ENCODE measurements at regions not wholly inside any gene's neighbourhood (a gene's known extent, or its start where the extent isn't known, plus 50 kb on each side); places are given as distances from the start of the nearest gene placed in this dataset.
A peak's percentile ranks its signal among the peaks of the same experiment; 100 is the strongest.

DNA sequence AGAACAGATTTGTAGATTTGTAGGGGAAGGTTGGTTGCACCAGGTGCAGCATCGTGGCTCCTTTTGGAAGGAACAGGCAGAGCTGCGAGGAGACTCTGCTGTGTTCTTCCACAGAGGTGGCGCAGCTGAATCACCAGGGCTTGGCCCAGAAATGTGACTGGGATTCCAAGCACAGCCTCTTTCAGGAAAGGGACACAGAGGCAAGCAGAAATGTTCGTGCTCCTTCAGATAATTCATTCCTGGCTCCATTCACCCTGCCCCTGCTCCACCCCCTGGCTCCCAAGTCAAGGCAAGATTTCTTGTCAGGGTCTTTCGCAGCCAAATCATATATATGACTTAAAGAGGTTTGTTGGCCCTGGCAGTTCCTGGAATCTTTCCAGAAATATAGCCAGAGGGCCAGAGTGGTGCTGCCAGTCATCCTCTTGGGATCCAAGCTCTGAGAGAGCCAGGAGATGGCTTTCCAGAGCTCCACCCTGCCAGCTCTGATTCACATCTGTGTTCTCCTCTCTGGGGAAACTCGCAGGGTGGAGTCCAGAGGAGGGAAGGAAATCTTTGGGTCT, 203.9 kb upstream of the TANK start:
- DNase-seq (ENCODE audit: low spot score) = no peak

DNA sequence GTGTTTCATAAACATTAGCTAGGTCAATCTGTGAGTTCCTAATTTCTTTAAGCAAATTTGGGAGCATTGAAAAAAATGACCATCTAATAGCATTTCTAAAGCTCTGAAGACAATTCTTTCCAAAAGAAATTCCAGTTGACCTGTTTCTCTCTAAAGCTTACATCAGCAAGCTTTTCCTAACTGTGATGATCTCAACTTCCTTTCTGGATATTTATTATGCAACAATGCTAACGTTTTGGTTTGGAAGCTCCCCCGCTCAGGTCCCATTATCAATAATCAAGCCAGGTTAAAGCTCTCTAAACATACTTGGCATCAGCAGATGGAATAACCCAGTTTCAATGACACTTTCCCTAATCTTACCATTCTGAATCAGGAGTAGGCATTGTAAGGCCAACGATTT, 196.3 kb upstream of the TANK start:
- DNase-seq (ENCODE audit: low spot score) = no peak

DNA sequence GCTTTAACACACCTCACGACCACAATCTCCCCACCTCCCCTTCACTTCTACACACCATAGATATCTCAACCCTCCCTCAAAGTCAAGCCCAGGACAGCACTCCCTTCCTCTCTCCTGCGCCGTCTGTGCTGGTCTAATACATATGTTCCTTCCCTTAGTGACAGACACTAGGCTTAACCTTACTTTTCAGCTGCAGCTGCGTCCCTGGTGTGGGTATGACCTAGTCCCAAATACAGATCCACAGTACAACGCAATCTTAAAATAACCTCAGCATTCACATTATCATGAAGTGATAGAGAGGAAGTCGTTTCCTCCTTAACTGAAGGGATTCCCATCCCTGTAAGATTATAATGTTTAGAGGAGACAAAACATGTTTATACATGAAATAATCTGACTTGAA, 192.7 kb upstream of the TANK start:
- no peak for DNase-seq (ENCODE audit: low spot score)

DNA sequence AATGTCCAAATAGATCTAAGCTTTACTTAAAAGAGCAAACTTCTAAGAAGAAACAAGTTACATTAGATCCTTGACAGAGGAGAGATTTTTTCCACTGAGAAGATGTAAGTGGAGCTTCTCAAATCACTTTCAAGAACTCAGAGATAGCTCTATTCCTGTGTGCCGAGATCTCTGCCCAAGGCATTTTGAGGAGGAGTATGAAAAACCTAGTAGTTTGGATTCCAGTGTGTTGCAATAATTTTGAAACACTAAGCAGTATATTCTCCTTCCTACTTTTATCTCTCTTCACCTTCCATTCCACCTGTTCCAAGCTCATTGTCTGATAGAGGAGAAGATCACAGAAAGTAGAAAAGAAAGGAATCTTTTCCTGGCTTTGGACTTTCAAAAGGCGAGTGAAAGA, 192.0 kb upstream of the TANK start:
- DNase-seq (ENCODE audit: low spot score) = no peak

DNA sequence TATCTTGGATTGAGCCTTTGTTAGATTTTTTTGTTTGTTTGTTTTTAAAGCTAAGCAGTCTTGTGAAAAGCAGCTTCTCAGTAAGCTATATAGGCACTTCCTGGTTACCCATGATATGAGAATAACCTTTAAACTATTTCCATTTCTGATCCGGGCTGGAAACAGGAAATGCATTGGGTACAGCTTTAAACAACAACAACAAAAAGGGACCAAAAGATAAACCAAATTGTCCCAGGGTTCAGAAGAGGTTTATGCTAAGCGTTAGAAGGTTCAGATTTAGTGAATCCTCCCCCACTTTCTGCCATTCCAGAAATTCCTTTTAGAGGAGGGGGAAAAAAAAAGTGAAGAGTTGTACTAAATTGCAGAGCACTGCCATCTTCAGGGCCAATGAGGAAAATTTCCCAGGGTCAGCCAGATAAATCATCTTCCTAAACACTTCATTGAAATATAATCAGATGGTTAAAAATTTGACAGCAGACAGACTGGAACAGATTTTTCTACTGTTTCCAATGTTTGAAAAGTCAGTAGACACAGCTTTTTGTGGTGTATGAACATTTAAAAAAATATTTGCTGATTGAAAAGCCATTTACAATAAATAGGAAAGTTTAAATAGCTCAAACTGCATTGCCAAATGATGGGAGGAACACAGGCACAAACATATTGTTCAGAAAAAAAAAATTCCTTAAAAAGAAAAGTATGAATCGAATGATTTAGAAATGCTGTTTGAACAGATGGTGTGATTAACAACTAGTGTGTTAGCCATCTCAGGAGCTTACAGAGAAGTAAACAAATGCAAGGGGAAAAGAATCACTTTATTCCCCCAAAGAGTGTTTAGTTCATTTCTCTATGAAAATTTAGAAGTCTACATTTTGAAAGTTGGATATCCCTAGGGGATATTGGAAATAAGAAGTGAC, 189.9 kb upstream of the TANK start:
- DNase-seq (ENCODE audit: low spot score) = no peak

DNA sequence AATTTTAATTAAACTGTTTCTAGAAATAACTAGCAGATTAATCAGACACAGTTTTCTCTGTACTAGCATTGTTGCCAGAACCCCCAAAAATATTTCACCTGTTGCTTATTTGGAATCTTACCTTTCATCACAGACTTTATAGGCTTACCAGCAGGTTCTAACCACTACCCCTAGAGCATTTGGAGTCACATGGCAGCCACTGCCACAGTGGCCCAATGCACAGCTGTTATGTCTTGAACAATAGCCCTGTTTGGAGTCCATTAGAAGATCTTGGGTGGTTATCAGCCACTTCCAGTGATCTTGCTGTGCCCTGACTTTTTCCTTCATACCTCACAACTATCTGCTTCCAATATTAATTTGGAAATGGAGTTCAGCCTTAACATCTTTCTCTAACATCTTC, 186.2 kb upstream of the TANK start:
- DNase-seq (ENCODE audit: low spot score) = no peak

DNA sequence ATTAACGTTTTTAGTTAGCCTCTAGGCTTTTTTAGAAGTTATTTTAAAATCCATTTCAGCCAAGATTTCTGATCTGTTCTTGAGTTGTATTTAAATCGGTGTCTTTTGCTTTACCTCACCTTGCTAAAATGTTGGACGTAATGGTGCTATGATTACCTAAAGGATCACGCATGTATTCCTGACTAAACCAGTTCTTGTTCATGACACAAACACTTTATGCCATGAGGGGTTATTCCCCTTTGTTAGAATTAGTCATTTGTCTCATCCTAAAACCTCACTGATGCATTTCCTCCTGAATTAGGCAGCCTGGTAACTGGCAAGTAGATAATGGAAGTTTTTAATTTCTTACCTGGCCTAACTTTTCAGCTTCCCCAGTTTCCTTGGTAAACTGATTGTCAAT, 185.4 kb upstream of the TANK start:
- DNase-seq (ENCODE audit: low spot score) = no peak

DNA sequence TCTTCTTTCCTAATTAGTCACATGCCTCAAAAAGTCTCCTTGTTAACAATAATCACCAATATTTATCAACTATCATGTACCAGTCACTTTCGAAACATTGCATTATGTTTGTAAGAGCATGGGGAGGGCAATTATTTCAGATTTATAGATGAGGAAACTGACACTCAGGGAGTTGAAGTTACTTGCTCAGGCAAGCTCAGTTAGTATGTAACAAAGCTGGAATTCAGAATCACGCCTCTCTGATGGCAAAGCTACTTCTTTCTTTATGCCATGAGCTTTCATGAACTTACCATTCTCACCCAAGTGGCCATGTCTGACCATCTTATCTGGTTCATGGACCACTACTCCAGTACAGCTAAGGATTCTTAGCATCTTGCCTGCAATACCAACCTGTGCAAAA, 183.4 kb upstream of the TANK start:
- no peak for DNase-seq (ENCODE audit: low spot score)

DNA sequence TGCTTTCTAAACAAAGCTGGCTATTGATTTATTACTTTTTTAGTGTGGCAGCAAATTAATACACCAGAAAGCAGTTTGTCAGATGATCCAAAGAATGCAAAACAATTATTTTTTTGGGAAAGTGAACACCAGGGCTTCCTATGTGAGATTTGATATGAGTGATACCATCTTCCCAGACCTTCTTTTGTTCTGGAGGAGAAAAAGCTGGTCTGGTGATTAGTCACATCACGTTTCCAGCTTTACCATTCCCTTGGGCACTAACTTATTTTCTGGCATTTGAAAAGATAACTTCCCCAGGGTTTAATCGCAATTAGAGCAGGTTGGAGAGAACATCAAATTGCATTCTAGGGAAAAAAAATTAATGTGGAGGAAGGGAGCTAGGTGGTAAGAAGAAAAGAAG, 182.9 kb upstream of the TANK start:
- DNase-seq (ENCODE audit: low spot score) = no peak

DNA sequence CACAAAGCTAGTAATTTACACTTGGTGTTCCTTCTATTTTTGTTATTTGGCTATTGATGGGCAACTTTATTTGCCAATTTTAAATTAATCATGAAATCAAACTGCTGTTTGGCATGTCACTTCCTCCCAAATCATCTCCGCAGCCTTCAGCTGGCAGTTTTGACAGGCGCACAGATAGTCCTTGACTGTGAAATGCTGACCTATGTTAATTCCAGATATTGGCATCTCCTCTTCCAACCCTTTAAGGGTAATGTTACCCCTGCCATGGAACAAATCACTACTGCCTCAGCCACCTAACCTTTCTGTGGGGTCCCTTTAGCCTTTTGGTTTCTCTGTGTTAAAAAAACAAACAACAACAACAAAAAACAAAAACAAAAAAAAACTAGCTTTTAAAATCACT, 182.4 kb upstream of the TANK start:
- no peak for DNase-seq (ENCODE audit: low spot score)

DNA sequence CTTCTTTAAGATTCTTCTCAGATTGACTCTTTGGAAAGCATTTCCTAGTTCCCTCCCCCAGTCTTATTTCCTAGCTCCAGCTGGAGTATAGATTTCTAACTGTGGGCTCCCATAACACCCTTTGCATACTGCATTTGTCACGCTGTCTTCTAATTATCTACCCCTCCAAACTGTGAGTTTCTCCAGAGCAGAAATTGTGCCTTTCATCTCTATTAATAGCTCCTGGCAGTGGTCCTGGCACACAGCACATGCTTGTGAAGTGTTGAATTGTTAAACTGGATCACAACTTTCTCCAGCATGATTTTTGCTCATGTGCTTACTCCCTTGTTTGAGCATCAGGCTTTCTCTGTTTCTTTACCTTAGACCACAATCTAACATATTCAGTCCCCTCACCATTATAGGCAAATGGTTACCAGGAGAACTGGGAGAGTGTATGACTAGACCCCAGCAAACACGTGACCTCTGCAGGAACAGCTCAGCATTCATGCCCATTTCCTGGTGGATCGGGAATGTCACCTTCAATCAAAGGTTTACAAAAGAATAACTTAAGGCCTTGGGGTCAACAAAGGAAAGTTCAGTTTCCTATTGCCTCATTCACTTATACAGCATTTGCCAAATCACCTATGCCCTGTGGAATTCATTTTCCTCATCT, 175.7 kb upstream of the TANK start:
- no peak for DNase-seq (ENCODE audit: low spot score)

DNA sequence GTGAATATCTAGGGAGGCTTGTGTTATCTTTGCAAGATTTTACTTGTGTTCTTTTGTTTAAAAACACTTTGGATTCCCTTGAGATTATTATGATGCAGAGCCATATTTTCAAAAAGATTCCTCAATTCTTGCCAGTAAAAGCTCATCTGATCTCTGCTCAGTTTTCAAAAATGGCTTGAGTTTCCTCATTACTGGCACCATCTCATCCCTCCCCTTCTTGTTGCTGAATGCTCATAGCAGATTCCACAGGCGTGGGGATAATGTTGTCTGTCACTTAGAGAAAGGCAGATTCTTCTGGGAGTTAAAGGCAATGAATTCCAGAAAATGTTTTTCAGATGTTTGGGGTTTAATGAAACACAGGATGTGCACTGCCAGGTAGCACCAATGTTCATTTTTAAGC, 170.4 kb upstream of the TANK start:
- DNase-seq (ENCODE audit: low spot score) = no peak

DNA sequence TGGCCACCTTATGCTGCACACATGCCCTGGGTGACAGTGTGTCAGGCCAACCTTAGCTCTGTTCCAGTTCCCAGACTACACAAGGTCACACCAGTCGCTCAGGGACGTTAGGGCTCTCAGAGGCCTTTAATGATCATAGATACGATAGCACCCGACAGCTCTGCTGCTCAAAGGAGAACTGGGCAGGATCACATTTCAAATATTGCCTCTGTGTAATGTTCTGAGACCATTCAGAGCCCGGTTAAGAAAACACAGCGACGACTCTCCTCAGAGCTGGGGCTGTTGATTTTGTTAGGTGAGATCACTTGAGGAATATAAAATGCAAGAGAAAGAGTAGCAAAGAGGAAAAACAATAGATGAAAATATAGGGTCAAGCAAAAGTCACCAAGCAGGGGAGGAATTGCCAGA, 166.6 kb upstream of the TANK start:
- no peak for DNase-seq (ENCODE audit: low spot score)

DNA sequence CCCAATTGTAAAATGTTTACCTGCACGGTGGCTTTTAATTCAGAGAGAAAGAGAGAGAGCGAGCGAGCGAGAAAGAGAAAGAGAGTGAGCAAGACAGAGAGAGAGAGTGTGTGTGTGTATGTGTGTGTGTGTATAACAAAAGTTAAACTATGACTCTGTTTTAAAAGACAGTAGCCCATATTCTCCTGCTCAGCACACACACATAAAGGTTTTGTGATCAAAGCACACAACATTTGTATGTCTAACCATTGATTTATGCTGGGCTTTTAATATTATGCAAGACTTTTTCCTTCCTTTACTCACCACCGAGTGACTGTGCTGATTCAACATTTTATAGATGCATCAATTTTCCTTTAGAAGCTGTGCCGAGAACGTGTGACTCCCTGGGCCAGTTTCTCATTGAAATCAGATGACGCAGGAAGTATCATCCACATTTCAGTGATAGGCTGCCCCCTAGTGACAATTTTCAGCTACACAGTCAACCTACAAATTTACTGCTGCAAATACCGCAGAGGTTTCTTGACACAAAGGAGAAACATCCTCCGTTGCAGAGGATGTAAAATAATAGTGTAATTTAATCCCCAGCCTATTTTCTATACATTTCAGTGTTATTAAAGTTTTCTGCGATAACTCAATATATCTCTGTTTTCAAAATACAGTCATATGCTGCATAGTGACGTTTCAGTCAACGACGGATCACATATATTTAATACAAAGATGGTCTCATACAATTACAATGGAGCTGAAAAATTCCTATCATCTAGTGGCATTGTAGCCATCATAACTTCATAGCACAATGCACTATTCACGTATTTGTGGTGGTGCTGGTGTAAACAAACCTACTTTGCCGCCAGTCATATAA, 165.9 kb upstream of the TANK start:
- peak; percentile 67 for DNase-seq (ENCODE audit: low spot score)

DNA sequence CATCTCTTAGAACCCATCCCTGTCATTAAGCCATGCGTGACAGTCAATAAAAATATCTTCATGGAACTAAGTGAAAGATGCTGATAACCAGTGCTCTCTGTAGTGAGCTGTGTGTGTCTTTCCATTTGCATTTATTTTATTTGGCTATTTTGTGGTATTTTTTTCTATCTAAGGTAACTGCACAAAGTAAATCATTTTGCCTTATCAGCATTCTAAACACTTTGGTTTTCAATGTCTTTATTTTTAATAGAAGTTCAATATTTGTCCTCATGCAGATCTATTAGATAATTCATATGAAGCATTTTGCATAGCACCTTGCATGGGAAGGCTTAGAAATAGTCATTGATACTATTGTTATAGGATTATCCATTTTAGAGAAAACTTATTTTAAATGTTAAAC, 163.6 kb upstream of the TANK start:
- no peak for DNase-seq (ENCODE audit: low spot score)

DNA sequence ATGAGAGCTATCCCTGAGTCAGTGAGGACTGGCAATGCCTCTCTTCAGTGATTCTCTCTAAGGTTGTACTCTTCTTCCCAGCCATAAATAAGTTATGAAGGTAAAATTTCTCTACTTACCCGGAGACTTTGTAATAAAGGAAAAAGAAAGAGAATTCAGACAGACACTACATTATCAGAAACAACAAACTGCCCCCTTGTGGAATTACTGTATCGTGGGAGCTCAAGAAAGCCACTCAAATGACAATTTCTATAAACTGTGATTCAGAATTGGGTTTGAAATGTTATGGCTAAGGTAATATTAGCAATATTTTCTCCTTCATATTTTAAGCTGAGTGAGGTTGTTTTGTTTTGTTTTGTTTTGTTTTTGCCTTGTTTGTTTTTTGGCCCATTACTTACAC, 155.8 kb upstream of the TANK start:
- DNase-seq (ENCODE audit: low spot score) = no peak

DNA sequence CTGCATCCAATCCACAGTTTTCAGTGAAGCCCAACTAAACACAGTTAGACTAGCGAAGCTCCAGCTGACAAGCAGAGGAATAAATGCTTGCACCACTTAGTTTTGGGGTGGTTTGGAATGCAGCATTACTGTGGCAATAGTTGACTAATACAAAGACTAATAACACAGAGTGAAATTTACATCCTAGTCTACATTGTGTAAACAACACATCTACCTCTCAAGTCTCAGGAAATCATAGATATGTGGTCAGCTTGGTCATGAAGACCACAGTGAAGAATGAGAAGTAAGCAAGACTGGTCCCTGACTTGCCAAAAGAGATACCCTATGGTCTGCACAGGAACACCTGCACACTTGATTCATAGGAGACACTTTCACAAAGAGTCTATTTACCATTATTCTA, 155.1 kb upstream of the TANK start:
- DNase-seq (ENCODE audit: low spot score) = no peak

DNA sequence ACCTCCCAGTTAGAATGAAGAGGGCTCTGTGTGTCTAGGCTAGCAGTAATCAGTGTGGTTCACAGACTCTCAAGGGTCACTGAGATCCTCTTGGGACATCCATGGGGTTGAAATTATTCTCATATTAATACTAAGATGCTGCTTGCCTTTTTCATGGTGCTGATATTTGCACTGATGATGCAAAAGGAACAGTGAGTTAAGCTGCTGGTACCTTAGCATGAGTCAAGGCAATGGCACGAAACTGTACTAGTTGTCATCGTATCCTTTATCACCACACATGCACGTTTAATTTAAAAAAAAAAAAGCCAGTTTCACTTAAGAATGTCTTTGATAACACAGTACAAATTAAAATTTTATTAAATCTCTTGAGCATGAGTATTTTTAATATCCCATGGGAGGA, 151.9 kb upstream of the TANK start:
- no peak for DNase-seq (ENCODE audit: low spot score)

DNA sequence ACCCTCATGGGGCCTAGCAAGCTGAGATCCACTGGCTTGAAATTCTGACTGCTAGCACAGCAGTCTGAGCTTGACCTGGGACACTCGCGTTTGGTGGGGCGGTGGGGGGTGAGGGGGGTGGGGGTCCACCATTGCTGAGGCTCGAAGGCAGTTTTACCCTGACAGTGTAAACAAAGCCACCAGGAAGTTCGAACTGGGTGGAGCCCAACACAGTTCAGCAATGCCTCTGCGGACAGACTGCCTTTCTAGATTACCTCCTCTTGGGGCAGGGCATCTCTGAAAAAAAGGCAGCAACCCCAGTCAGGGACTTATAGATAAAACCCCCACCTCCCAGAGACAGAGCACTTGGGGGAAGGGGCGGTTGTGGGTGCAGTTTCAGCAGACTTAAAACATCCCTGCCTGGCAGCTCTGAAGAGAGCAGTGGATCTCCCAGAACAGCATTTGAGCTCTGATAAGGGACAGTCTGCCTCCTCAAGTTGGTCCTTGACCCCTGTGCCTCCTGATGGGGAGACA, 149.7 kb upstream of the TANK start:
- DNase-seq (ENCODE audit: low spot score) = no peak

DNA sequence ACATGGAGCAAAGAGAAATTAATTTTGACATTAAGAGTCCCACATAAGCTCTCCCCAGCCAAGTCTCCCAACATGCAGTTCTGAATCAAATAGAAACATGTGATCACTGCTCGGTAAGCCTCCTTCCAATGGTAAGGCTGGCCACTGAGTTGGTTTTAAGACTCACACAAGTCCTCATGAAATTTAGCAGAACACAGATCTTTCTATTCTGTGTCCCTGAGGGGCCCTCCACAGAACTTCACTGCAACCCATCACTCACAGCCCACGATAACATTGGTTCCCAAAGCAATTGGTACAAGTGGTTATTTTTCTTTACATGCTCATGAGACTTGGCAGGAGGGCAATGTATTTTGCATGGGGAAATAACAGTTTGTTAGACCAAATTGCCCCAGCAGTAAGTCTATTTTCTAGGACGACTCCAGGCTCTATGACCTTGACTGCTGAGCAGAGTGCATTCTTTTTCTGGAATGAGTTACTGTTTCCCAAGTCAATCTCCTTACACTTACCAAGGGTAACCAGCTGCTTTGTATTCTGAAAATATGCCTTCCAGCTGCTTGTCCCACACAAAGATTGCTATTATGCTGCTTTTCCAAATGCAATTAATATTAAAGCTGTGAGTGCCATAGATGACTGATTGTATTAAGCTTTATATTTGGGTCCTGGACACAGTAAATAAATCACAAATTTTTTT, 142.3 kb upstream of the TANK start:
- DNase-seq (ENCODE audit: low spot score) = no peak

DNA sequence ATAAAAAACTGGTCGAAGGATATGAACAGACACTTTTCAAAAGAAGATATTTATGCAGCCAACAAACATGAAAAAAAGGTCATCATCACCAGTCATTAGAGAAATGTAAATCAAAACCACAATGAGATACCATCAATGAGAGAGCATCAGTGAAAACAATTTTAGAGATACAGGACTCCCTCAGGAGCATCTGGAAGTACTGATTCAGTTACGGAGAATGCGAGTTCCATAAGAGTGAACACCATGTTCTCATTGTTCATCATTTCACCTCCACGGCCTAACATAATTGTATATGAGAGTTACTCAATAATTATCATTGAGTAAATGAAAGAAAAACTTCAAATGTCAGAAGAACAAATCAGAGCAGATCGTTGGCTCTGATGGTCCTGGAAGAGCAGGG, 140.9 kb upstream of the TANK start:
- DNase-seq (ENCODE audit: low spot score) = no peak

DNA sequence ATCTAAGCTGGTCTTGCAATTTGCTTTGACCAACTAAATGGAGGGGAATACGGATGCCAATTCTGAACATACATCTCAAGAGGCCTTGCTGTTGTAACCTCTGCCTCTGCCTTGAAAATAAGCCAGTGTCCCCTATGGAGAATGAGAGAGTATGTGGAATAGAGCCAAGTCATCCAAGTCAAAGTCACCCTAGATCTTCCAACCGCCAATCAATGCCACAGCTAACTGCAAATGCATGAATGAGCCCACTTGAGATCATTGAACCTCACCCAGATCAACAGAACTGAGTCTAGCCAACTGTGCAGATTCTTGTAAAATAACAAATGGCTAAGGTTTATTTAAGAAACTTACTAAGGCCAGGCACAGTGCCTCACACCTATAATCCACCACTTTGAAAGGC, 139.8 kb upstream of the TANK start:
- no peak for DNase-seq (ENCODE audit: low spot score)
